HT1080 (cell line): ENCODE measurements at regions not wholly inside any gene's neighbourhood (a gene's known extent, or its start where the extent isn't known, plus 50 kb on each side); places are given as distances from the start of the nearest gene placed in this dataset.
A peak's percentile ranks its signal among the peaks of the same experiment; 100 is the strongest.
"Not testable (repeated sequence)": the region's sequence is repeated elsewhere in the genome, so short reads cannot be mapped to it uniquely, and the experiment has no call there.

Experiments used
- DNase-seq: peaks from one replicate; pipeline ENCODE4 v3.0.0-alpha.2; 2015; ENCODE audit warnings: low read depth

DNA sequence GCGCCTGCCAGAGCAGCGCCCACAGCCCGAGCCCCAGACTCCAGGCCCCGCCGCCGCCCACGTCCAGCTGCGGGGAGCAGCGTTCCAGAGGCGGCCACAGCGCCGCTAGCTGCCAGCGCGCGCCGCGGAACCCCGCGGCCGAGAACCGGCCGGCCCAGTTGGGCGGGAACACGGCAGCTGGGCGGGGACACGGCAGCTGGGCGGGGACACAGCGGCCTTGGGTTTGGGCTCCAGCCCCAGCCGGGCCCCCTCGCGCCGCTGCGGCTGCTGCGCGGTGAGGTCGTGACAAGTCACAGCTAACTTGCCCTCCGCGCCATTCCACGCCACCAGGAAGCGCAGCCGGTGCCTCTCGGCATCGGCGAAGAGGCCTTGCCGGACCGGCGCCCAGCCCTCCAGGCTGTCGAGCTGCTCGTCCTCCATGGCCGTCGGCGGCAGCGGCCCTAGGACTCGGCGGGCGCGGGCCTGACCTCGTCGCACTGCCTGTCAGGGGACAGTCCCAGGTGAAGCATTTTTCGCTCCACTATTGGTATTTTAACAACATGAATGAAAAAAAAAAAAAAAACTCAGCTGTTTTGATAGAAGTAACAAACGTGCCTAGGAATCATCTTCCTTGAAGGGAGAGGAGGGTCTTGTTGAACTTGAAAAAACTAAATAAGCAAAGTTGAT is 56.6 kb upstream of the GOLGA8N start:
- DNase-seq, result peak; percentile 5

DNA sequence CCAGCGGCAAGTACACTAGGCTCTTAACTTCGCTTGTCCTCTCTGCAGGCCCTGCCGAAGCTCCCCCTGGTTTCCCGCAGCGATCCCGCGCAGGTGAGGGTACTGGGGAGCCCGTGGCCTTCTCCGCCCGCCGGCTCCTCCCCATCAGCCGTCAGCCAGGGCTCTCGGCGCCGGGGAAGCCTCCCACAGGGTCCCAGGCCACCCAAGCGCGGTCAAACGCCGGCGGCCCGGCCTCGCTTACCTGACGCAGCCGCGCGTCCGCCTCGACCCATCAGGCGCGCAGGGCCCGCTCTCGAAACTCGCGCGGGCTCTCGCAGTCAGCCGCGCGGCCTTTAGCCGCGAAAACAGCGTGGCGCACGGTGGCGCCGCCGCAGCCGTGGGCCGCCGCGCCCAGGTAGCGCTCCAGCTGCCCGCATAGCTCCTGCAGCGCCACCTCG is 57.2 kb upstream of the GOLGA8N start:
- DNase-seq, result not testable (repeated sequence)

- DNase-seq, result not testable (repeated sequence)
These were observed 57.9 kb upstream of the GOLGA8N start for GRCh38 chr15:32535150-32535898.

DNA sequence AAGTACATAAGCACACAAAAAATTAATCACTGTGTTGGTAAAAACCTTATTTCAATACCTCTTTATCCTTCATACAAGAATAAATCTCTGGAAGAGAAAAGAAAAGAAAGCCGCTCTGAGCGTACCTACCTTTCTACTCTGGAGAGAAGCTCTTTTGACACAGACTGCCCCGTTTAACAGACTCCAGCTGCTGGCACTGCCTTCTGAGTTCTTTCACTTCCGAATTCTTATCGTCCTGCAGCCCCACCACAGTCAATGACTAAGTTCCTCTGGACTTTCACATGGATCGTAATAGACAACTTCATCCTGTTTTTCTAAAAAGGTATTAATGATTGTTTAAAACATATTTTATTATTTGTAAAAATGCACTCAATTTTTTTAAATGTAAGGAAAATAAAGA is 67.5 kb upstream of the GOLGA8O start:
- not testable (repeated sequence) for DNase-seq

- DNase-seq, result not testable (repeated sequence)
These were observed 67.0 kb upstream of the GOLGA8O start for GRCh38 chr15:32522421-32522820.

DNA sequence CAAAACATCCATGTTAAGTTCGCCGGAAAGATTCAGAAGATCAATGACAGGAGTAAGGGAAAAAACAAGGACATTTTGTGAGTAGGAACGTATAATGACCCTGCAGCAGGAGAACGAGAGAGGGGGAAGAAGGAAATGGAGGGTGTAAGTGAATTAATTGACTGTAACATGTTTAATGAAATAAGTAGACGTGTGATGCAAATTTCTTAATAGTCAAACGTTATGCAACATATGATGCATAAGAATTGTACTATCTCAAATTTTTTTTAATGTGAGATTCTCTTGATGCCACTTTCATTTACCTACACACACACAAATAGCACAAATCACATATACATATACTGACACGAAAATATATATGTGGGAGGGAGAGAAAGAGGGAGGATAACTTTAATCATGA is 63.5 kb upstream of the GOLGA8O start:
- not testable (repeated sequence) for DNase-seq

DNA sequence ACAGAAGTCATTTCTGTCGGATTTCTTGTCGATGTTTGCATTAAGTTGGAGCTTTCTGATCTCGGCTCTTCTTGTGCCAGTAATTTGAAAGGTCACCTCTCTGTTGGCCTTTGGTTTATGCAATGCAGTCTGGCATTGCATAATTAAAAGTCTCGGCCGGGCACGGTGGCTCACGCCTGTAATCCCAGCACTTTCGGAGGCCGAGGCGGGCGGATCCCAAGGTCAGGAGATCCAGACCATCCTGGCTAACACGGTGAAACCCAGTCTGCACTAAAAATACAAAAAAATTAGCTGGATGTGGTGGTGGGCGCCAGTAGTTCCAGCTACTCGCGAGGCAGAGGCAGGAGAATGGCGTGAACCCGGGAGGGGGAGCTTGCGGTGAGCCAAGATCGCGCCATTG is 62.6 kb upstream of the GOLGA8O start:
- DNase-seq, result not testable (repeated sequence)

DNA sequence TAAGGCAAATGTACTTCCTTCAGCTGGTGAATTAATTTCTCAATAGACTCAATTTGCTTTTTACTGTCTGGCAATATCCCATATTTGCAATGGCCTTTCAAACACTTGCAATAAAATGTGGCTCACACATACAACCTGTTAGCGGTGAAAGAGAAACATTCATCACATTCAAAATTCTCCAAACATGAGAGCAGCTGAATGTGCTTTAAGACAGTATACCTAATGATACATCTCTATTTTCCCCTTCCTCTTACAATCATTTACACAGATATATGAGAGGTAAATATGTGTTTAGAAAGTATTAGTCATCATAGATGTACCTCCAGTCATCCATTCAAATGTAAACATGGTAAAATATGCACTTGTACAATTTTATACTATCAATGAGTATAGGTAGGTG is 61.5 kb upstream of the GOLGA8O start:
- DNase-seq, result not testable (repeated sequence)

DNA sequence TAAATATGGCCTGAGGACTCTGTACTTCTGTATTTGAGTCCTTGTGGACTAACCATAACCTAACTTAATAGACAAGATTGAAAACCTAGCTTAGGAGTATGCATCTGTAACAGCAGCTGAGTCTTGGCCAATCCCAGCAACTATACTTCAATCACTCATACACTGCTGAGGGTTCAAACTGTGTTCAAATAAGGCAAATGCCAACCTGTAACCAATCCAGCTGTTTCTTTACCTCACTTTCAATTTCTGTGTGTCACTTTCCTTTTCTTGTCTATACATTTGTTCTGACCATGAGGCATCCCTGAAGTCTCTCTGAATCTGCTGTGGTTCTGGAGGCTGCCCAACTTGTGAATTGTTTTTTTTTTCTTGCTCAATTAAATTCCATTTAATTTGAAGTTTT is 57.9 kb upstream of the GOLGA8O start:
- not testable (repeated sequence) for DNase-seq

DNA sequence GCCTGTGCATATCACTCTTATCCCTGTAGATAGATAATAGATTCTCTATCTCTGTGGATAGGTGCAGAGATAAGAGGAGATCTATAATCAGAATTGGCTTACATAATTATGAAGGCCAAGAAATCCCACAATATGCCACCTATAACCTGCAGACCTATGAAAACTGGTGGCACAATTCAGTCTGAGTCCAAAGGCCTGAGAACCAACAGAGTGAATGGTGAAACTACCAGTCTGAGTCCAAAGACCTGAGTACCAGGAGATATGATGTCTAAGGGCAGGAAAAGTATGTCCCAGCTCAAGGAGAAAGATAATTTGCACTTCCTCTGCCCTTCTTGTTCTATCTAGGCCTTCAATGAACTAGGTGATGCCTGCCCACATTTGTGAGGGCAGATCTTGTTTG is 54.6 kb upstream of the GOLGA8O start:
- not testable (repeated sequence) for DNase-seq

DNA sequence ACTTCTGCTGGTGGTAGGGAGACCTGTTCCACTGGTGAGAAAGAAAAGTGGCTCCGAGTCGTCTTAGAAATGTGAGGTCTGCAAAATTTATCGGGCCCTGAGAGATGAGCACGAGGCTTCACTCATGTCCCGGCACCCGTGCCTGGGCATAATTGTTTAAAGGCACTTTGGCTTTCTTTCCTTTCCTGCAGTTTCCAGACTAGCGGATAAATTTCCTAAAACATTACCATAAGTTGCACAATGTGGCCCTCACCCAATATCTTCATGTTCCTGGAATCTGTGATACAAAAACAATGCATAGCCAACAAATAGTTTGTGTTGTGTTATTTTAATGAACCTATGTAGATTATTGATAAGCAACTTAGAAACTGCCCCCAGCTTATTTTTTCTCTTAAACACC is 52.6 kb upstream of the GOLGA8O start:
- not testable (repeated sequence) for DNase-seq

GRCh38 chr15:32506787-32507186 is 51.4 kb upstream of the GOLGA8O start:
- DNase-seq, result not testable (repeated sequence)

DNA sequence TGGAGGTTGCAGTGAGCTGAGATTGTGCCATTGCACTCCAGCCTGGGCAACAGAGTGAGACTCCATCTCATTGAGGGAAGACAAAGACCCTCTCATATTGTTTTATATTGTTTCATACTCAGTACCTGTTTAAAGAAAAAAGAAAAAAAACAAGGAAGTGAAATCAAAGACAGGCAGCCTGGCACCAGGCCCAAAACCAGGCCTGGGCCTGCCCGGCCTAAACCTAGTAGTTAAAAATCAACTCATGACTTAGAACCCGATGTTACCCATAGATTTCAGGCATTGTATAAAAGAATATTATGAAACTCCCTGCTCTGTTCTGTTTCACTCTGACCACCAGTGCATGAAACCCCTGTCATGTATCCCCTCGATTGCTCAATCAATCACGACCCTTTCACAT is 50.2 kb upstream of the GOLGA8O start:
- not testable (repeated sequence) for DNase-seq
